SK-N-SH treated with all-trans-retinoic acid at 6 μM for 48 hours (cell line): ENCODE measurements at regions not wholly inside any gene's neighbourhood (a gene's known extent, or its start where the extent isn't known, plus 50 kb on each side); places are given as distances from the start of the nearest gene placed in this dataset.

Experiments
- ARNTL ChIP-seq: fragments of 450-650 bp; formaldehyde crosslinking; IDR thresholded peaks from 2 replicates; pipeline ENCODE4 v1.5.0; 2020; ENCODE audit warnings: low read depth, mild to moderate bottlenecking, moderate library complexity, borderline replicate concordance
- ISL1 ChIP-seq: fragments of 250-450 bp; sonication (Bioruptor Pico); IDR thresholded peaks from 2 replicates; pipeline ENCODE4 v2.1.2; 2022; ENCODE audit warnings: mild to moderate bottlenecking, moderate library complexity
- OSR1 ChIP-seq: fragments of 250-450 bp; sonication (Bioruptor Pico); IDR thresholded peaks from 2 replicates; pipeline ENCODE4 v1.8.0; 2022; ENCODE audit warnings: moderate library complexity, mild to moderate bottlenecking, inconsistent platforms
- SNAI2 ChIP-seq: fragments of 250-450 bp; sonication (Bioruptor Pico); IDR thresholded peaks from 2 replicates; pipeline ENCODE4 v1.5.0; 2020; ENCODE audit warnings: mild to moderate bottlenecking, moderate library complexity
- ZFP30 ChIP-seq: fragments of 450-650 bp; formaldehyde crosslinking; IDR thresholded peaks from 2 replicates; pipeline ENCODE4 v1.5.0; 2022; ENCODE audit warnings: mild to moderate bottlenecking, moderate library complexity
- ZNF70 ChIP-seq: fragments of 450-650 bp; formaldehyde crosslinking; IDR thresholded peaks from 2 replicates; pipeline ENCODE4 v1.5.0; 2020; ENCODE audit warnings: mild to moderate bottlenecking, moderate library complexity
- TF ChIP-seq, protein P1 (sequence below): fragments of 250-450 bp; sonication (Bioruptor Pico); IDR thresholded peaks from 2 replicates; pipeline ENCODE4 v1.8.0; 2020; ENCODE audit warnings: mild to moderate bottlenecking, moderate library complexity, borderline replicate concordance
- TF ChIP-seq, protein P2 (sequence below): fragments of 250-450 bp; sonication (Bioruptor Pico); IDR thresholded peaks from 2 replicates; pipeline ENCODE4 v1.8.0; 2021; ENCODE audit warnings: low read depth, mild to moderate bottlenecking, moderate library complexity, borderline replicate concordance

DNA sequence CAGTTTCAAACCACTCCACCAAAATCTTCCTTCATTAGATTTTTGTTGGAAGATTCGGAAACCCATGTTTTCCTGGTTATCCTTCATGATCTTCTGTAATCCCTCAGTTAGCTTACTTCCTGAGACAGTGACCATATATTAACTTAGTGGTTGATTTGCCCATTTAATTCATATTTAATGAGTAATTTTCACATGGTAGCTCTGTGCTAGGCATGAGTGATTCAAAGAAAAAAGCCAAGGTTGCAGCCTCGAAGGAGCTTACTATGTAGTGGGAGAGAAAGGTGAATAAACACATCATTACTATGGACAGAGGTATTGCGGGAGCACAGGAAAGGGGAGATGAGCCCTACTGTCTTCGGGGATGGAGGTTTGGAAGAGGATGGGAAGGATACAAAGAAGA lies 158.5 kb downstream of the TLE1 start:
- TF ChIP-seq, protein P1, sequence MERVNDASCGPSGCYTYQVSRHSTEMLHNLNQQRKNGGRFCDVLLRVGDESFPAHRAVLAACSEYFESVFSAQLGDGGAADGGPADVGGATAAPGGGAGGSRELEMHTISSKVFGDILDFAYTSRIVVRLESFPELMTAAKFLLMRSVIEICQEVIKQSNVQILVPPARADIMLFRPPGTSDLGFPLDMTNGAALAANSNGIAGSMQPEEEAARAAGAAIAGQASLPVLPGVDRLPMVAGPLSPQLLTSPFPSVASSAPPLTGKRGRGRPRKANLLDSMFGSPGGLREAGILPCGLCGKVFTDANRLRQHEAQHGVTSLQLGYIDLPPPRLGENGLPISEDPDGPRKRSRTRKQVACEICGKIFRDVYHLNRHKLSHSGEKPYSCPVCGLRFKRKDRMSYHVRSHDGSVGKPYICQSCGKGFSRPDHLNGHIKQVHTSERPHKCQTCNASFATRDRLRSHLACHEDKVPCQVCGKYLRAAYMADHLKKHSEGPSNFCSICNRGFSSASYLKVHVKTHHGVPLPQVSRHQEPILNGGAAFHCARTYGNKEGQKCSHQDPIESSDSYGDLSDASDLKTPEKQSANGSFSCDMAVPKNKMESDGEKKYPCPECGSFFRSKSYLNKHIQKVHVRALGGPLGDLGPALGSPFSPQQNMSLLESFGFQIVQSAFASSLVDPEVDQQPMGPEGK (CRISPR knock-in tag) = no peak
- TF ChIP-seq ISL1 (CRISPR knock-in tag) (no peak), ARNTL (CRISPR knock-in tag) (no peak), OSR1 (CRISPR knock-in tag) (no peak), ZFP30 (CRISPR knock-in tag) (no peak), ZNF70 (no peak), SNAI2 (CRISPR knock-in tag) (no peak)
- TF ChIP-seq, protein P2, sequence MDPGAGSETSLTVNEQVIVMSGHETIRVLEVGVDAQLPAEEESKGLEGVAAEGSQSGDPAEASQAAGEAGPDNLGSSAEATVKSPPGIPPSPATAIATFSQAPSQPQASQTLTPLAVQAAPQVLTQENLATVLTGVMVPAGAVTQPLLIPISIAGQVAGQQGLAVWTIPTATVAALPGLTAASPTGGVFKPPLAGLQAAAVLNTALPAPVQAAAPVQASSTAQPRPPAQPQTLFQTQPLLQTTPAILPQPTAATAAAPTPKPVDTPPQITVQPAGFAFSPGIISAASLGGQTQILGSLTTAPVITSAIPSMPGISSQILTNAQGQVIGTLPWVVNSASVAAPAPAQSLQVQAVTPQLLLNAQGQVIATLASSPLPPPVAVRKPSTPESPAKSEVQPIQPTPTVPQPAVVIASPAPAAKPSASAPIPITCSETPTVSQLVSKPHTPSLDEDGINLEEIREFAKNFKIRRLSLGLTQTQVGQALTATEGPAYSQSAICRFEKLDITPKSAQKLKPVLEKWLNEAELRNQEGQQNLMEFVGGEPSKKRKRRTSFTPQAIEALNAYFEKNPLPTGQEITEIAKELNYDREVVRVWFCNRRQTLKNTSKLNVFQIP (CRISPR knock-in tag) = no peak
